Stimulated activated CD8-positive, alpha-beta memory T cell treated with anti-CD3 and anti-CD28 coated beads, Interleukin-15, amount 100 ng/mL, for 48 hours (primary cell): ENCODE measurements at regions not wholly inside any gene's neighbourhood (a gene's known extent, or its start where the extent isn't known, plus 50 kb on each side); places are given as distances from the start of the nearest gene placed in this dataset.
"Not testable (repeated sequence)": the region's sequence is repeated elsewhere in the genome, so short reads cannot be mapped to it uniquely, and the experiment has no call there.

Experiments used
- DNase-seq, 2 donors: peaks; one replicate each; pipeline ENCODE4 v3.0.0-alpha.2; 2020; ENCODE audit warnings: low read depth in 2 of 2

- no peak for DNase-seq
Measured at GRCh38 chr3:135393898-135394525, 571.5 kb upstream of the PPP2R3A start.

- DNase-seq: no peak
Measured at GRCh38 chr3:135412475-135412874, 553.1 kb upstream of the PPP2R3A start.

- no peak for DNase-seq
Measured at GRCh38 chr3:135416182-135416581, 549.3 kb upstream of the PPP2R3A start.

GRCh38 chr3:135419155-135419554 lies 546.4 kb upstream of the PPP2R3A start:
- DNase-seq: no peak

GRCh38 chr3:135426508-135426907 lies 539.0 kb upstream of the PPP2R3A start:
- no peak for DNase-seq

- no peak for DNase-seq
Measured at GRCh38 chr3:135432402-135432801, 533.1 kb upstream of the PPP2R3A start.

- not testable (repeated sequence) for DNase-seq
Measured at GRCh38 chr3:135438889-135439597, 526.5 kb upstream of the PPP2R3A start.

- not testable (repeated sequence) for DNase-seq
Measured at GRCh38 chr3:135439632-135440031, 525.9 kb upstream of the PPP2R3A start.

GRCh38 chr3:135440233-135440632 lies 525.3 kb upstream of the PPP2R3A start:
- no peak for DNase-seq

GRCh38 chr3:135440746-135441145 lies 524.8 kb upstream of the PPP2R3A start:
- DNase-seq: no peak

GRCh38 chr3:135444058-135444457 lies 521.5 kb upstream of the PPP2R3A start:
- DNase-seq: no peak

GRCh38 chr3:135447483-135447882 lies 518.0 kb upstream of the PPP2R3A start:
- no peak for DNase-seq

GRCh38 chr3:135448520-135448919 lies 517.0 kb upstream of the PPP2R3A start:
- no peak for DNase-seq

GRCh38 chr3:135449046-135449445 lies 516.5 kb upstream of the PPP2R3A start:
- DNase-seq: no peak

GRCh38 chr3:135451037-135451785 lies 514.3 kb upstream of the PPP2R3A start:
- no peak for DNase-seq

- DNase-seq: no peak
Measured at GRCh38 chr3:135452881-135453280, 512.6 kb upstream of the PPP2R3A start.

GRCh38 chr3:135453326-135453725 lies 512.2 kb upstream of the PPP2R3A start:
- no peak for DNase-seq

GRCh38 chr3:135454890-135455289 lies 510.6 kb upstream of the PPP2R3A start:
- DNase-seq: no peak

- no peak for DNase-seq
Measured at GRCh38 chr3:135456108-135456790, 509.3 kb upstream of the PPP2R3A start.

GRCh38 chr3:135458541-135459322 lies 506.8 kb upstream of the PPP2R3A start:
- DNase-seq: no peak

- no peak for DNase-seq
Measured at GRCh38 chr3:135460273-135460672, 505.3 kb upstream of the PPP2R3A start.
